ENCODE measurements at regions not wholly inside any gene's neighbourhood (a gene's known extent, or its start where the extent isn't known, plus 50 kb on each side); places are given as distances from the start of the nearest gene placed in this dataset.

DNA sequence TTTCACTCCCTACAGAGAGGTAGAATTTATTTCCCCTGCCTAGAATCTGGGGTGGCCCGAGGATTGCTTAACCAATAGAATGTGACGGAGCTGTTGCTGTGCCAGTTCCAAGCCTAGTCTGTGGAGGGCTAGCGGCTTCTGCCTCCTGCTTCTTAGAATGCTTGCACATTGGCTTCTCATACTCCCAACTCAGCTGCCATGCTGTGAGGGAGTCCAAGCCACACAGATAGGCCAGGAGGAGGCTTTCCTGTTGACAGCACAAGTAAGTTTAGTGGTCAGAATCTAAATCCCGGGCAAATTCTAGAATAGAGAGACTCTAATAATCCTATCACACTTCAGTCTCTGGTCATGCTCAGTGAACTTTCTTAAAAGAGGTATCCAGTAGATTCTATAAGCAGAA lies 57.5 kb upstream of the SNRPB2 start:
- DNase-seq, result no peak
- WGBS (ENCODE audit: low lambda C conversion rate), result 39% methylated on average over 4 of the region's 4 CpGs
- H3K27ac ChIP-seq (ENCODE audit: low read depth in 2 of 2, low read length in 1 of 2), result peak overlapping the region in 1 of 2 experiments; percentile 96; a peak in 2 of 4 replicates
- no peak overlapping the region for H2AFZ ChIP-seq (ENCODE audit: low read depth)
- H3K79me2 ChIP-seq (ENCODE audit: insufficient read depth), result no peaks in the 10 kb centered on the region
- H4K20me1 ChIP-seq (ENCODE audit: insufficient read depth), result no peaks in the 10 kb centered on the region
- H3K36me3 ChIP-seq (replicated peaks in 1 of 2; ENCODE audit: control insufficient read depth in 1 of 2, insufficient read depth in 2 of 2, low read length in 1 of 2), result no peaks in the 10 kb centered on the region
- H3K27me3 ChIP-seq (ENCODE audit: insufficient read depth), result no peaks in the 10 kb centered on the region
- ChIA-PET POLR2A (no interaction called here), CTCF (interaction anchor here (1.5 kb wide), 2 partner anchors 15 to 90 kb away, joined by 3 to 4 read pairs; no protein-coding TSS in a partner anchor)
- H3K9me2 ChIP-seq, result no peaks in the 10 kb centered on the region
- H3K9ac ChIP-seq, result no peak overlapping the region
- H3K4me1 ChIP-seq (ENCODE audit: control insufficient read depth in 1 of 2, insufficient read depth in 2 of 2, low read depth in 1 of 2, low read length in 1 of 2), result peaks cover 0 to 4% of the 10 kb centered on the region in 2 experiments; a peak in 2 of 4 replicates
- H3K4me3 ChIP-seq (ENCODE audit: low read depth in 2 of 2, low read length in 1 of 2), result no peak overlapping the region
- H3K9me3 ChIP-seq, result no peaks in the 10 kb centered on the region
- no peak overlapping the region for H3K4me2 ChIP-seq
- TF ChIP-seq CHD2 (IDR thresholded peaks at IDR 0.05; ENCODE audit: low read length, partially characterized antibody) (no peak), RXRA (IDR thresholded peaks at IDR 0.05; ENCODE audit: borderline replicate concordance, low read depth) (no peak), TEAD4 (IDR thresholded peaks at IDR 0.05; ENCODE audit: borderline replicate concordance, insufficient read depth) (no peak)
- TF ChIP-seq, protein P1, sequence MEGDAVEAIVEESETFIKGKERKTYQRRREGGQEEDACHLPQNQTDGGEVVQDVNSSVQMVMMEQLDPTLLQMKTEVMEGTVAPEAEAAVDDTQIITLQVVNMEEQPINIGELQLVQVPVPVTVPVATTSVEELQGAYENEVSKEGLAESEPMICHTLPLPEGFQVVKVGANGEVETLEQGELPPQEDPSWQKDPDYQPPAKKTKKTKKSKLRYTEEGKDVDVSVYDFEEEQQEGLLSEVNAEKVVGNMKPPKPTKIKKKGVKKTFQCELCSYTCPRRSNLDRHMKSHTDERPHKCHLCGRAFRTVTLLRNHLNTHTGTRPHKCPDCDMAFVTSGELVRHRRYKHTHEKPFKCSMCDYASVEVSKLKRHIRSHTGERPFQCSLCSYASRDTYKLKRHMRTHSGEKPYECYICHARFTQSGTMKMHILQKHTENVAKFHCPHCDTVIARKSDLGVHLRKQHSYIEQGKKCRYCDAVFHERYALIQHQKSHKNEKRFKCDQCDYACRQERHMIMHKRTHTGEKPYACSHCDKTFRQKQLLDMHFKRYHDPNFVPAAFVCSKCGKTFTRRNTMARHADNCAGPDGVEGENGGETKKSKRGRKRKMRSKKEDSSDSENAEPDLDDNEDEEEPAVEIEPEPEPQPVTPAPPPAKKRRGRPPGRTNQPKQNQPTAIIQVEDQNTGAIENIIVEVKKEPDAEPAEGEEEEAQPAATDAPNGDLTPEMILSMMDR (IDR thresholded peaks at IDR 0.05), result no peak
- TF ChIP-seq, protein P2, sequence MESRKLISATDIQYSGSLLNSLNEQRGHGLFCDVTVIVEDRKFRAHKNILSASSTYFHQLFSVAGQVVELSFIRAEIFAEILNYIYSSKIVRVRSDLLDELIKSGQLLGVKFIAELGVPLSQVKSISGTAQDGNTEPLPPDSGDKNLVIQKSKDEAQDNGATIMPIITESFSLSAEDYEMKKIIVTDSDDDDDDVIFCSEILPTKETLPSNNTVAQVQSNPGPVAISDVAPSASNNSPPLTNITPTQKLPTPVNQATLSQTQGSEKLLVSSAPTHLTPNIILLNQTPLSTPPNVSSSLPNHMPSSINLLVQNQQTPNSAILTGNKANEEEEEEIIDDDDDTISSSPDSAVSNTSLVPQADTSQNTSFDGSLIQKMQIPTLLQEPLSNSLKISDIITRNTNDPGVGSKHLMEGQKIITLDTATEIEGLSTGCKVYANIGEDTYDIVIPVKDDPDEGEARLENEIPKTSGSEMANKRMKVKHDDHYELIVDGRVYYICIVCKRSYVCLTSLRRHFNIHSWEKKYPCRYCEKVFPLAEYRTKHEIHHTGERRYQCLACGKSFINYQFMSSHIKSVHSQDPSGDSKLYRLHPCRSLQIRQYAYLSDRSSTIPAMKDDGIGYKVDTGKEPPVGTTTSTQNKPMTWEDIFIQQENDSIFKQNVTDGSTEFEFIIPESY (IDR thresholded peaks at IDR 0.05; ENCODE audit: borderline replicate concordance, low read depth), result no peak
- H3F3A ChIP-seq (replicated peaks; ENCODE audit: insufficient read depth), result no peaks in the 10 kb centered on the region

DNA sequence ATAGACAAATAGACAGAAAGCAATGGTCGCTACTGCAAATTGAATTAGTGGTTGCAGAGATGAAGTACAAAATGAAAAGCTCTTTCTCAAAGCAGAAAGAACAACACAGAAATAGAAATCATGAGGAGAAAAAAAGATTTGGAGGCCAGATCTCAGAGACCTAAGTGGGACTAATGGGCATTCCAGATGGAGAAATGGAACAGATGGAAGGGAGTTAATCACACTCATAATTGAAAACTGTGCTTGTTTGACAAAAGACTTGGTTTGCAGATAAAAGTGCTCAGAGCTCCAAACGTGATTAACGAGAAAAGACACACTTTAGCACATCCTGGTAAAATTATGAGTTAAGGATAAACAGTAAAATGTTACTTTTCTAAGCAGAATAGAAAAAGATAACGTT lies 58.1 kb upstream of the SNRPB2 start:
- H3K4me2 ChIP-seq, result no peak overlapping the region
- no peak overlapping the region for H3K9ac ChIP-seq
- peak; percentile 65 for DNase-seq
- 2% methylated on average over 4 of the region's 4 CpGs for WGBS (ENCODE audit: low lambda C conversion rate)
- H3K27me3 ChIP-seq (ENCODE audit: insufficient read depth), result no peaks in the 10 kb centered on the region
- no peaks in the 10 kb centered on the region for H3K36me3 ChIP-seq (replicated peaks in 1 of 2; ENCODE audit: control insufficient read depth in 1 of 2, insufficient read depth in 2 of 2, low read length in 1 of 2)
- H2AFZ ChIP-seq (ENCODE audit: low read depth), result 0 out of 2 replicates have a peak overlapping the region, but pooled peaks have one; percentile 63
- no peak overlapping the region for H3K4me3 ChIP-seq (ENCODE audit: low read depth in 2 of 2, low read length in 1 of 2)
- peaks cover 0 to 4% of the 10 kb centered on the region in 2 experiments; a peak in 2 of 4 replicates for H3K4me1 ChIP-seq (ENCODE audit: control insufficient read depth in 1 of 2, insufficient read depth in 2 of 2, low read depth in 1 of 2, low read length in 1 of 2)
- H4K20me1 ChIP-seq (ENCODE audit: insufficient read depth), result no peaks in the 10 kb centered on the region
- CTCF ChIA-PET, result interaction anchor here (1.4 to 1.5 kb wide), 3 partner anchors 16 to 90 kb away, joined by 3 to 5 read pairs (median 4); no protein-coding TSS in a partner anchor
- no peaks in the 10 kb centered on the region for H3K9me2 ChIP-seq
- H3F3A ChIP-seq (replicated peaks; ENCODE audit: insufficient read depth), result no peaks in the 10 kb centered on the region
- POLR2A ChIA-PET, result no interaction called here
- H3K79me2 ChIP-seq (ENCODE audit: insufficient read depth), result no peaks in the 10 kb centered on the region
- H3K9me3 ChIP-seq, result no peaks in the 10 kb centered on the region
- H3K27ac ChIP-seq (ENCODE audit: low read depth in 2 of 2, low read length in 1 of 2), result peak overlapping the region in 1 of 2 experiments; percentile 96; a peak in 2 of 4 replicates
- TF ChIP-seq EZH2phosphoT487 (IDR thresholded peaks at IDR 0.05; ENCODE audit: borderline replicate concordance, low read depth) (no peak), TAF1 (IDR thresholded peaks at IDR 0.05; ENCODE audit: borderline replicate concordance, low read depth, low read length) (no peak), RCOR1 (IDR thresholded peaks at IDR 0.05; ENCODE audit: low read length) (peak; percentile 66; the same call in 1 of the 2 replicates), MEF2A (IDR thresholded peaks at IDR 0.05; ENCODE audit: borderline replicate concordance, low read depth) (no peak), GATA2 (CRISPR knock-in tag; IDR thresholded peaks at IDR 0.05) (peak; percentile 63), JUND (IDR thresholded peaks at IDR 0.05) (no peak), GABPA (IDR thresholded peaks at IDR 0.05; ENCODE audit: low read depth) (no peak), TCF12 (IDR thresholded peaks at IDR 0.05) (peak; percentile 27), MXI1 (IDR thresholded peaks at IDR 0.05; ENCODE audit: low read depth, low read length) (peak; percentile 27; the same call in 1 of the 2 replicates), RAD21 (IDR thresholded peaks at IDR 0.05; ENCODE audit: low read length) (0 out of 2 replicates have a peak, but pooled peaks have one; percentile 19), CHD2 (IDR thresholded peaks at IDR 0.05; ENCODE audit: low read length, partially characterized antibody) (peak; percentile 64), EP300 (IDR thresholded peaks at IDR 0.05; ENCODE audit: borderline replicate concordance in 1 of 2, low read depth in 1 of 2, low read length in 1 of 2) (peak in 1 of 2 experiments; percentile 88; a peak in 2 of 4 replicates)
- TF ChIP-seq, protein P3, sequence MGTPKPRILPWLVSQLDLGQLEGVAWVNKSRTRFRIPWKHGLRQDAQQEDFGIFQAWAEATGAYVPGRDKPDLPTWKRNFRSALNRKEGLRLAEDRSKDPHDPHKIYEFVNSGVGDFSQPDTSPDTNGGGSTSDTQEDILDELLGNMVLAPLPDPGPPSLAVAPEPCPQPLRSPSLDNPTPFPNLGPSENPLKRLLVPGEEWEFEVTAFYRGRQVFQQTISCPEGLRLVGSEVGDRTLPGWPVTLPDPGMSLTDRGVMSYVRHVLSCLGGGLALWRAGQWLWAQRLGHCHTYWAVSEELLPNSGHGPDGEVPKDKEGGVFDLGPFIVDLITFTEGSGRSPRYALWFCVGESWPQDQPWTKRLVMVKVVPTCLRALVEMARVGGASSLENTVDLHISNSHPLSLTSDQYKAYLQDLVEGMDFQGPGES (IDR thresholded peaks at IDR 0.05; ENCODE audit: low read depth, low read length), result no peak
- TF ChIP-seq, protein P4, sequence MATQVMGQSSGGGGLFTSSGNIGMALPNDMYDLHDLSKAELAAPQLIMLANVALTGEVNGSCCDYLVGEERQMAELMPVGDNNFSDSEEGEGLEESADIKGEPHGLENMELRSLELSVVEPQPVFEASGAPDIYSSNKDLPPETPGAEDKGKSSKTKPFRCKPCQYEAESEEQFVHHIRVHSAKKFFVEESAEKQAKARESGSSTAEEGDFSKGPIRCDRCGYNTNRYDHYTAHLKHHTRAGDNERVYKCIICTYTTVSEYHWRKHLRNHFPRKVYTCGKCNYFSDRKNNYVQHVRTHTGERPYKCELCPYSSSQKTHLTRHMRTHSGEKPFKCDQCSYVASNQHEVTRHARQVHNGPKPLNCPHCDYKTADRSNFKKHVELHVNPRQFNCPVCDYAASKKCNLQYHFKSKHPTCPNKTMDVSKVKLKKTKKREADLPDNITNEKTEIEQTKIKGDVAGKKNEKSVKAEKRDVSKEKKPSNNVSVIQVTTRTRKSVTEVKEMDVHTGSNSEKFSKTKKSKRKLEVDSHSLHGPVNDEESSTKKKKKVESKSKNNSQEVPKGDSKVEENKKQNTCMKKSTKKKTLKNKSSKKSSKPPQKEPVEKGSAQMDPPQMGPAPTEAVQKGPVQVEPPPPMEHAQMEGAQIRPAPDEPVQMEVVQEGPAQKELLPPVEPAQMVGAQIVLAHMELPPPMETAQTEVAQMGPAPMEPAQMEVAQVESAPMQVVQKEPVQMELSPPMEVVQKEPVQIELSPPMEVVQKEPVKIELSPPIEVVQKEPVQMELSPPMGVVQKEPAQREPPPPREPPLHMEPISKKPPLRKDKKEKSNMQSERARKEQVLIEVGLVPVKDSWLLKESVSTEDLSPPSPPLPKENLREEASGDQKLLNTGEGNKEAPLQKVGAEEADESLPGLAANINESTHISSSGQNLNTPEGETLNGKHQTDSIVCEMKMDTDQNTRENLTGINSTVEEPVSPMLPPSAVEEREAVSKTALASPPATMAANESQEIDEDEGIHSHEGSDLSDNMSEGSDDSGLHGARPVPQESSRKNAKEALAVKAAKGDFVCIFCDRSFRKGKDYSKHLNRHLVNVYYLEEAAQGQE (IDR thresholded peaks at IDR 0.05; ENCODE audit: low read depth, low read length), result no peak

Data from SK-N-SH (cell line).